Gastrocnemius medialis (tissue), 4 donors: ENCODE measurements at regions not wholly inside any gene's neighbourhood (a gene's known extent, or its start where the extent isn't known, plus 50 kb on each side); places are given as distances from the start of the nearest gene placed in this dataset.

Experiments used
- POLR2A ChIP-seq, 2 donors: fragments of 450-650 bp; IDR thresholded peaks; one replicate each; pipeline ENCODE4 v1.6.1; 2017; ENCODE audit warnings: antibody characterized with exemption in 2 of 2, mild to moderate bottlenecking in 2 of 2, moderate library complexity in 2 of 2
- TF ChIP-seq, protein P1 (sequence below), 5 experiments: fragments of 450-650 bp in 3 of 5; fragments of 200-600 bp in 2 of 5; sonication (generic) in 2 of 5; IDR thresholded peaks in 4 of 5; conservative IDR thresholded peaks in 1 of 5; 1 replicate in 4 of 5; 2 replicates in 1 of 5; pipeline ENCODE4 v1.5.1; 2016 to 2019; ENCODE audit warnings: antibody characterized with exemption in 5 of 5, mild to moderate bottlenecking in 3 of 5, moderate library complexity in 3 of 5

DNA sequence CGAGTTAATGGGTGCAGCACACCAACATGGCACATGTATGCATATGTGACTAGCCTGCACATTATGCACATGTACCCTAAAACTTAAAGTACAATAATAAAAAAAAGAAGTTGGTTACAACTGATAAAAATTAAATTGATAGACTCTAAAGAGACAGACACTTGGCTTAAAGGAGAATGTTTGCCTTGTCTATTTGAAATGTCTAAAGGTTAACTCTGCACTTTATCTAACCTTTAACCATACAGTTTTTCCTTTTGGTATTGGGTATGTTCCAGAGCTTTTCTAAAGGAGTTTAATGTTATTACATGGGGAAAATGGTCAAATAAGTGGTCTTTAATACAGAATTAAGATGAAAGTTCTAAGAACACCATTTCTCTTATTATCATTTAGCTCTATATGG, 145.1 kb upstream of the HCCS start:
- TF ChIP-seq, protein P1, sequence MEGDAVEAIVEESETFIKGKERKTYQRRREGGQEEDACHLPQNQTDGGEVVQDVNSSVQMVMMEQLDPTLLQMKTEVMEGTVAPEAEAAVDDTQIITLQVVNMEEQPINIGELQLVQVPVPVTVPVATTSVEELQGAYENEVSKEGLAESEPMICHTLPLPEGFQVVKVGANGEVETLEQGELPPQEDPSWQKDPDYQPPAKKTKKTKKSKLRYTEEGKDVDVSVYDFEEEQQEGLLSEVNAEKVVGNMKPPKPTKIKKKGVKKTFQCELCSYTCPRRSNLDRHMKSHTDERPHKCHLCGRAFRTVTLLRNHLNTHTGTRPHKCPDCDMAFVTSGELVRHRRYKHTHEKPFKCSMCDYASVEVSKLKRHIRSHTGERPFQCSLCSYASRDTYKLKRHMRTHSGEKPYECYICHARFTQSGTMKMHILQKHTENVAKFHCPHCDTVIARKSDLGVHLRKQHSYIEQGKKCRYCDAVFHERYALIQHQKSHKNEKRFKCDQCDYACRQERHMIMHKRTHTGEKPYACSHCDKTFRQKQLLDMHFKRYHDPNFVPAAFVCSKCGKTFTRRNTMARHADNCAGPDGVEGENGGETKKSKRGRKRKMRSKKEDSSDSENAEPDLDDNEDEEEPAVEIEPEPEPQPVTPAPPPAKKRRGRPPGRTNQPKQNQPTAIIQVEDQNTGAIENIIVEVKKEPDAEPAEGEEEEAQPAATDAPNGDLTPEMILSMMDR (IDR thresholded peaks at IDR 0.05 in 4 of 5, conservative IDR thresholded peaks at IDR 0.05 in 1 of 5): no peak
- no peak for TF ChIP-seq POLR2A (IDR thresholded peaks at IDR 0.05)
